Nephron (organoid): ENCODE measurements at regions not wholly inside any gene's neighbourhood (a gene's known extent, or its start where the extent isn't known, plus 50 kb on each side); places are given as distances from the start of the nearest gene placed in this dataset.

Experiments
- H3K27ac Mint-ChIP-seq, 3 experiments: 2 replicates each; pipeline ENCODE4 v1.8.0; 2020; ENCODE audit warnings: mixed read lengths in 3 of 3, mild to moderate bottlenecking in 2 of 3, moderate library complexity in 1 of 3
- H3K27me3 Mint-ChIP-seq: 2 replicates; pipeline ENCODE4 v1.8.0; 2021; ENCODE audit warnings: low read depth, mild to moderate bottlenecking, moderate library complexity, mixed read lengths
- H3K36me3 Mint-ChIP-seq: 2 replicates; pipeline ENCODE4 v1.8.0; 2020; ENCODE audit warnings: low read depth, mixed read lengths
- H3K4me1 Mint-ChIP-seq: 2 replicates; pipeline ENCODE4 v1.8.0; 2020; ENCODE audit warnings: mixed read lengths
- H3K4me3 Mint-ChIP-seq, 3 experiments: 2 replicates each; pipeline ENCODE4 v1.8.0; 2020; ENCODE audit warnings: mild to moderate bottlenecking in 3 of 3, mixed read lengths in 3 of 3, moderate library complexity in 2 of 3
- H3K9me3 Mint-ChIP-seq: 2 replicates; pipeline ENCODE4 v1.8.0; 2020; ENCODE audit warnings: mixed read lengths
- CTCF ChIP-seq, 3 experiments: fragments of 200-600 bp; sonication (generic); IDR thresholded peaks; one replicate each; pipeline ENCODE4 v1.5.0; 2021; ENCODE audit warnings: antibody characterized with exemption in 3 of 3; ENCODE audit not compliant: unreplicated experiment in 3 of 3

GRCh38 chr20:8964959-8965562 is 103.8 kb upstream of the PLCB4 start:
- peaks cover 21% of the 10 kb centered on the region for H3K27me3 Mint-ChIP-seq
- TF ChIP-seq CTCF (IDR thresholded peaks at IDR 0.05; ENCODE audit: unreplicated experiment in 3 of 3): no peak
- H3K4me3 Mint-ChIP-seq: no peak overlapping the region
- H3K27ac Mint-ChIP-seq: no peak overlapping the region
- H3K36me3 Mint-ChIP-seq: peaks cover 3% of the 10 kb centered on the region
- no peaks in the 10 kb centered on the region for H3K4me1 Mint-ChIP-seq
- H3K9me3 Mint-ChIP-seq: no peaks in the 10 kb centered on the region

- no peaks in the 10 kb centered on the region for H3K4me1 Mint-ChIP-seq
- peaks cover 3% of the 10 kb centered on the region for H3K36me3 Mint-ChIP-seq
- no peak for TF ChIP-seq CTCF (IDR thresholded peaks at IDR 0.05; ENCODE audit: unreplicated experiment in 3 of 3)
- no peak overlapping the region for H3K4me3 Mint-ChIP-seq
- no peak overlapping the region for H3K27ac Mint-ChIP-seq
- no peaks in the 10 kb centered on the region for H3K9me3 Mint-ChIP-seq
- peaks cover 21% of the 10 kb centered on the region for H3K27me3 Mint-ChIP-seq
Measured at GRCh38 chr20:8967641-8968245, 101.1 kb upstream of the PLCB4 start.

GRCh38 chr20:8969146-8969583 is 99.7 kb upstream of the PLCB4 start:
- peaks cover 3% of the 10 kb centered on the region for H3K36me3 Mint-ChIP-seq
- H3K9me3 Mint-ChIP-seq: no peaks in the 10 kb centered on the region
- no peak for TF ChIP-seq CTCF (IDR thresholded peaks at IDR 0.05; ENCODE audit: unreplicated experiment in 3 of 3)
- no peak overlapping the region for H3K4me3 Mint-ChIP-seq
- peaks cover 14% of the 10 kb centered on the region for H3K27me3 Mint-ChIP-seq
- H3K27ac Mint-ChIP-seq: no peak overlapping the region
- no peaks in the 10 kb centered on the region for H3K4me1 Mint-ChIP-seq

GRCh38 chr20:8971669-8972316 is 97.1 kb upstream of the PLCB4 start:
- H3K9me3 Mint-ChIP-seq: no peaks in the 10 kb centered on the region
- no peak overlapping the region for H3K4me3 Mint-ChIP-seq
- no peak for TF ChIP-seq CTCF (IDR thresholded peaks at IDR 0.05; ENCODE audit: unreplicated experiment in 3 of 3)
- H3K27ac Mint-ChIP-seq: no peak overlapping the region
- peaks cover 3% of the 10 kb centered on the region for H3K36me3 Mint-ChIP-seq
- H3K4me1 Mint-ChIP-seq: no peaks in the 10 kb centered on the region
- peaks cover 9% of the 10 kb centered on the region for H3K27me3 Mint-ChIP-seq

- Mint-ChIP-seq H3K9me3 (no peaks in the 10 kb centered on the region), H3K4me3 (no peak overlapping the region), H3K27ac (no peak overlapping the region), H3K27me3 (peaks cover 9% of the 10 kb centered on the region), H3K36me3 (peaks cover 3% of the 10 kb centered on the region), H3K4me1 (no peaks in the 10 kb centered on the region)
- no peak for TF ChIP-seq CTCF (IDR thresholded peaks at IDR 0.05; ENCODE audit: unreplicated experiment in 3 of 3)
Measured at GRCh38 chr20:8972963-8973705, 95.8 kb upstream of the PLCB4 start.
